ENCODE measurements at regions not wholly inside any gene's neighbourhood (a gene's known extent, or its start where the extent isn't known, plus 50 kb on each side); places are given as distances from the start of the nearest gene placed in this dataset.
"Not testable (repeated sequence)": the region's sequence is repeated elsewhere in the genome, so short reads cannot be mapped to it uniquely, and the experiment has no call there.

DNA sequence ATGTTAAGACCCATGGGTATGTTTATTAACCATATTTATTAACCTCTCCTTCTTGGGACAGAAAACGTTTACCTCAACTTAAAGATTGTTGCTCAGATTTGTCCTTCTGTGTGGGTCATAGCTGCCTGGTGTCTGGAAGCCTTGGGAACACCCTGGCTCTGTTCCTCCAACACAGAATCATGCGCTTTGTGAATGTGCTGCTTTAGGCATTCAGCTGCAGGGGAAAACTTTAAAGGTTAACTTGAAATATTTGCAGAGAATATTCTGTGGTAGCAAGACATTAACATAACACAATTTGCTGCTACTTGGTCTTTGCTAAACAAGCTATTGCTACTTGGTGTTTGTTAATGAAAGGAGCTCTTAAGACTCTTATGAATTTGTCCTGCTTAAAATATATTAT, 50.5 kb upstream of the THOC3 start:
- not testable (repeated sequence) for DNase-seq (ENCODE audit: low read depth in 2 of 2)

DNA sequence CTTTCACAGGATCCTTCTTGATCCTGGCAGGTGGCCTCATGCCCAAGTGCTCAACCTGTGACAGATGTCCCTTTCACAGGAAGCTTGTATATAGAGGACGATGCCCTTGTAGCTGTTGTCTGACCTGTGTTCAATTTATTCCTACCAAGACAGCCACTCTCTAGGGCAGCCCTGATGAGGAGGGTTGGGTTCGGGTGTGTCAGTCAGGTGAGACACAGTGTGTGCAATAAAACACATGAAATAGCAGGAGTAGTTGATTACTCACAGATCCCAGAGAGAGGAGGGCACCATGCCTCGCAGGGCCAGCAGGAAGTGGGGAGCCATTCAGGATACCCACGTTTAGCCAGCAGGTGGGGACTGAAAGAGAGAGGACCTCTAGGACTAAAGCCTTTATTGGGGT, 52.7 kb upstream of the THOC3 start:
- not testable (repeated sequence) for DNase-seq (ENCODE audit: low read depth in 2 of 2)

DNA sequence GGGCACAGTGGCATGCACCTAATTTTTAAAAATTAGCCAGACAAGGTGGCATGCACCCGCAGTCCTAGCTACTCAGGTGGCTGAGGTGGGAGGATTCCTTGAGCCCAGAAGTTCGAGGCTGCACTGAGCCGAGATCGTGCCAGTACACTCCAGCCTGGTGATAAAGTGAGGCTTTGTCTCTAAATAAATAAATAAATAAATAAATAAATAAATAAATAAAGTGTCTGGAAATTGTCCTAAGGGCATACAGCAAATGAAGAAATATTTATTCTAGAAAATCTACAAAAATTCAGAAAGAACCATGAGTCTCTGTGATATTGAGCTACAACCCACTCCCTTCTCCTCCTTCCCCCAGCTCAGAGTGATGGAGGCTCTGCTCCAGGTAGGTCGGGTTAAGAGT, 55.4 kb upstream of the THOC3 start:
- DNase-seq (ENCODE audit: low read depth in 2 of 2): not testable (repeated sequence)

DNA sequence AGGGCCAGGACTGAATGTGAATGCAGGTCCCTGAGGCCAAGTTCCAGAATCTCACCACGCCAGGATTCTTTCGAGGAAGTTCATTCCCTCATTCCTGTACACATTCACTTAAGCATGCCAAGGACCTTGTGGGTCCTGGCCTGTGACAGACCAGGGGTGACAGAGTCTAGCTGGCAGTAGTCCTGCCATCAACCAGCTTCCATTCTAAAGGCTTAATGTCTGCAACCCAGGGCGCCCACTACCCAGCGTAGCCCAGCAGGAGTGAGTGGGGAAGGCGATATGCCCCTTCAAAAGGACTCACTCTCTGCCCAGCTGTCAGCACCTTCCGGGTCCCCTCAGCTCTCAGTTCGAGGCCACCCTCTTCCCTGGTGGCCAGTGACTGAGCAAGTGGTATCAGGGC, 61.3 kb upstream of the THOC3 start:
- DNase-seq (ENCODE audit: low read depth in 2 of 2): not testable (repeated sequence)

DNA sequence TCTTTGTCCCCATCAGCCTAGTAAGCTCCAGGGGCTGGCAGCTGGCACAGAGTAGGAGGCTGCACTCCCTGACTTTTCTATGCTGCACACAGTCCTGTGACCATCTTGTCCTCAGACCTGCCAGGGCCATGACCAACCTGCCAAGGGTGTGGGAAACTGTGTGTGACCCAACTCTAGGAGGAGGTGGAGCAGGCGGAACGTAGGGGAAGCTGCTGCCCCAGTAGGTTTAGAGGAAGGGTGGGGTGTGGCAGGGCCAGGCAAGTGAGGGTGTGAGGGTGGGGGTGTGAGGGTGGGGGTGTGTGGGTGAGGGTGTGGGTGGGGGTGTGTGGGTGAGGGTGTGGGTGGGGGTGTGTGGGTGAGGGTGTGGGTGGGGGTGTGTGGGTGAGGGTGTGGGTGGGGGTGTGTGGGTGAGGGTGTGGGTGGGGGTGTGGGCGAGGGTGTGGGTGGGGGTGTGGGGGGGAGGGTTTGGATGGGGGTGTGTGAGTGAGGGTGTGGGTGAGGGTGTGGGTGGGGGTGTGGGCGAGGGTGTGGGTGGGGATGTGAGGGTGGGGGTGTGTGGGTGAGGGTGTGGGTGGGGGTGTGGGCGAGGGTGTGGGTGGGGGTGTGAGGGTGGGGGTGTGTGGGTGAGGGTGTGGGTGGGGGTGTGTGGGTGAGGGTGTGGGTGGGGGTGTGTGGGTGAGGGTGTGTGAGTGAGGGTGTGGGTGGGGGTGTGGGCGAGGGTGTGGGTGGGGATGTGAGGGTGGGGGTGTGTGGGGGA, 62.4 kb upstream of the THOC3 start:
- not testable (repeated sequence) for DNase-seq (ENCODE audit: low read depth in 2 of 2)

DNA sequence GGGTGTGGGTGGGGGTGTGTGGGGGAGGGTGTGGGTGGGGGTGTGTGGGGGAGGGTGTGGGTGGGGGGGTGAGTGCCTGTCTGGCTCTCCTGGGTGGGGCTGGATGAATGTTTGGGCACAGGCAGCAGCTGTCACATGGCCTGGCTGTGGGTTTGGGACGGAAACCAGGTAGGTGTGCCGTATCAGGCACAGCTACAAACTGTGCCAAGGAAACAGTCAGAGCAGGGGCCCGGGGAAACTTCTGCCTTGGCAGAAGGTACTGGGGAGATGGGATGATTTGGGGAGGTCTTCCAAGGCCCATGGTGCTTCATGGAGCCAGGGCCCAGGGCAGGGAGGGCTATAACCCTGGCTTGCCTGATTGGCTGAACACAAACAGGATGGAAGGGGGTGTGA, 63.0 kb upstream of the THOC3 start:
- DNase-seq (ENCODE audit: low read depth in 2 of 2): not testable (repeated sequence)

DNA sequence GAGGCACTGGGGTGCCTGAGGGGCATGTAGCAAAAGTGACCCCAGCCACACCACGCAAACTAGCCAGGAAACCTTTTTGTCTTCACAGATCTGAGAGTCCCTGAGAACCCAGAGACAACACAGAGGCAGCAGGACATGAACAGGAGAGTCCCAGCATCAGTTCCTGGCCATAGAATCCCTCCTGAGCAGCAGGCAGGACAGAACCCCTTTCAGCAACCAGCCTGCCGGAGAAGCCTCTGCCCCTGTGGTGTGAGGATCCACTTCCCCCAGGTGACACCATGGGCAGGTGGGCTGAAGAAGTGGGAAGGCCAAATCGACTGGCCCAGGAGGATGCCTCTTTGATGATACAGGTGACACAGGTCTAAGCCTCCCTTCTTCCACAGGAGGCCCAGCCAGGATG, 65.1 kb upstream of the THOC3 start:
- not testable (repeated sequence) for DNase-seq (ENCODE audit: low read depth in 2 of 2)

DNA sequence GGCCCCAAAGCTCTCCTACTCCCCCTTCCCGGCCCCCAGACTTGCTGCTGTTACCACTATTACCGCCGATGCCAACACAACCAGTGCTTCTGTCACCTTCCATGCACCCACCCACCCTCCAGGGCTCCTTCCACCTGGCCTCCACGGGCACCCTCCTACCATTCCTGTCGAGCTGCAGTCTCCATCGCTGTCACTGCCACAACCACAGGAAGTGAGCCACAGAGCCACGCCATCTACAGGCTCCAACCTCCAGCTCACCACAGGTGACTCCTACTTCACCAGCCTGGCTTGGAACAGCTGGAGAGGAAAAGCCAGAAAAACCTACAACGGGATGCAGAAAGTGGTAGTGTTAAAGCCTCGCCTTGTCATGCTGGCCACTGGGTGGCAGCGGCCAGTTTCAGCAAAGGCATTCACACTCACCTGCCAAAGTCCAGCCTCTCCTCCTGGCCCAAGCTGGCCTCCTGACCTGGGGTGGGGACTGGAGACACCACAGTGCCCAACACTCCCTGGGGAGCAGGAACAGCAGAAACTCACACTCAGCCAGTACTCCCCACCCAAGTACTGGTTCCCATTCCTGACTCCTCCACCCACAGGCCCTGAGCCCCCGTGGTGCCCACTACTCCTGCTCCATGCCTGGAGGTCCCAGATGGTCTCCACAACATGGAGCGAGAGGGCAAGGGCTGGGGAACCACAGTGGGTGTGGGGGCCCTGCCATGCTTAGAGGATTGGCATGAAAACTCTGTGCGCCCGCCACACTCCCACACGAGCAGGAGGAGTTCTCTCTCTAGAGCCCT, 66.5 kb upstream of the THOC3 start:
- DNase-seq (ENCODE audit: low read depth in 2 of 2): not testable (repeated sequence)

DNA sequence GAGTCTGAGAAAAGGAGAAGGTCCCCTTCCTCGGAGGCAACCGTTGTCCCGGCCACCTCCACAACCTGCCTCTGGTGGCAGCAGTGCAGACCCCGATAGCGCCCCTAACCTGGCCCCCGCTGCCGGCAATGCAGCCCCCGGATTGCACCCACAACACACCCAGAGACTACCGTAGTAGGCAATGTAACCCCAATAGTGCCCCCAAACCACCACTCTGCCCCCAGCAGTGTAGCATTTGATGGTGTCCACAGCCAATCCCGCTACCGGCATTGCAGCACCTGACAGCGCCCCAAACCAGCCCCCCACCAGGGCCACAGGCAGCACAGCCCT, 67.1 kb upstream of the THOC3 start:
- DNase-seq (ENCODE audit: low read depth in 2 of 2): not testable (repeated sequence)

DNA sequence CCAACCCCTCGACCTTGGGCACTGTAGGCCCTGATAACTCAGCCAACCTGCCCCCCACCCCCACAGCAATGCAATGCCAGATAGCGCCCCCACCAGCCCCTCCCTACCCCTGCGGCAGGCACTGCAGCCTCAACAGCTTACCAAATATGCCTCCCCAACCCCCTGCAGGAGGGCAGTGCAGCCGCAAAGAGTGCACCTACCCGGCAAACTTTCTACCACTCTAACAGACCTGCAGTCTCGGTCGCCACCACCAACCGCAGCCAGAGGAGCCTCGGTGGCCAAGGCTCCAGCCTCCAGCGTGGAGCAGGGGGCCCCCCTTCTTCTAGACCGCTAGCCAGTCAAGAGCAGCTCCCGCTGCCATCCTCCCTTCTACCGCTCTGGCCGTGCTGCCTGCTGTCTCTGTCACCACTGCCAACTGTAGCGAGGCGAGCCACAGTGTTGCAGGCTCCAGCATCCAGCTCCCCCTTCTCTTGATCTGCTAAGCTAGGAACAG, 67.7 kb upstream of the THOC3 start:
- DNase-seq (ENCODE audit: low read depth in 2 of 2): not testable (repeated sequence)

DNA sequence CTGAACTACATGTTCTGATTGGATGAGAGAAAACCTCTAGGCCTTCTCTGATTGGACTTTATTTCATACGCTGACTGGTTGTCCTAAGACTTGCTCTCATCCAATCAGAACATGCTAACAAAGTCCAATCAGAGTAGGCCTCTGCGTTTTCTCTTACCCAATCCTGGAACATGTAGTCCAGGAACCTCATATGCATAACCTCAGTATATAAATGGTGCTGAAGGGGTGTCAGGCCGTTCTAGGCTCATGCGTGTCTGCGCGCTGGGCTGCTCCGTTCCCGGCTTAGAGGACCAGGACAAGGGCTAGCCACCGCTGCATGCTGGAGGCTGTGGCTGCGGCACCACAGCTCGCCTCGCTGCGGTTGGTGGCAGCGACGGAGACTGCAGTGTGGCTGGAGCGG, 68.3 kb upstream of the THOC3 start:
- DNase-seq (ENCODE audit: low read depth in 2 of 2): not testable (repeated sequence)

DNA sequence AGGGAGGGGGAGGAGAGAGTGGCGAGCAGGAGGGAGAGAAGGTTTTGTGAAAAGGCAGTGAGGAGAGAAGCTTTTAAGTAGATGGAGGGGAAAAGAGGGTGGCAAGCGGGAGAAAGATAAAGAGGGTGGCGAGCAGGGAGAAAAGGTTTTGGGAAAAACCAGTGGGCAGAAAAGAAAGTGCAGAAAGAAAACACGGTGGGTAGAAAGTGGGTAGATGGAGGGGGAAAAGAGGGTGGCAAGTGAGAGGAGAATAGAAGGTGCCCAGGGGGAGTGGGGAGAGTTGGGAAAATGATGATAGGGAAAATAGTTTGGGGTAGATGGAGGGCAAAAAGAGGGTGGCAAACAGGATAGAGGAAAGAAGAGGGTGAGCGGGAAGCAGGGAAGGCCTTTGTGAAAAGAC, 69.1 kb upstream of the THOC3 start:
- not testable (repeated sequence) for DNase-seq (ENCODE audit: low read depth in 2 of 2)

DNA sequence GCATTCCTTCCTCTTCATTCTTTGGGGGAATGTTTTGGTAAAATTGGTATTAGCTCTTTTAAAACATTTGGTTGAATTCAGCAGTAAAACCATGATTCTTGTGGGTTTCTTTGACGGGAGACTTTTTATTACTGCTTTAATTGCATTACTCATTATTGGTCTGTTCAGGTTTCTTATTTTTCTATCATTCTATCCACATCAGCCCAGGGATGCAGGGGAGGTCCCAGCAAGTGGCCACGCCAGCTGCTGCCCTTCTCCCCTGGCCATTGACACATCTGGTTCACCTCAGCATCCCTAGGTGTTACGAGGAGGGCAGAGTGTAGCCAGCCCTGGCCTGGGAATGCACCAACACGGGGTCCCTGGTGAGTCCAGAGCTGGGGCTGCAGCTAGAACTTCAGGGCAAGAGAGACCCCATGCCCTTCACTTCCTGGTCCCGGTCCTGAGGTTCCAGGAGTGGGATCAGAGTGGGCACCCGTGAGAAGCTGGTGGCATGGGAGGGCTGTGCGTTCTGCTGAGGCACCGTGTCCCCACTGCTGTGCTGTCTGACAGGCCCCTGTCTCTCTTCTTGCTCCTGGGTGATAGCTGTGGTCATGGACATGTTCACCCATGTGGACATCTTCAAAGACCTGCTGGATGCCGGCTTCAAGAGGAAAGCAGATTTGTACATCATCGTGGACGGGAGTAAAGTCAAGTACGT, 72.1 kb upstream of the THOC3 start:
- not testable (repeated sequence) for DNase-seq (ENCODE audit: low read depth in 2 of 2)

DNA sequence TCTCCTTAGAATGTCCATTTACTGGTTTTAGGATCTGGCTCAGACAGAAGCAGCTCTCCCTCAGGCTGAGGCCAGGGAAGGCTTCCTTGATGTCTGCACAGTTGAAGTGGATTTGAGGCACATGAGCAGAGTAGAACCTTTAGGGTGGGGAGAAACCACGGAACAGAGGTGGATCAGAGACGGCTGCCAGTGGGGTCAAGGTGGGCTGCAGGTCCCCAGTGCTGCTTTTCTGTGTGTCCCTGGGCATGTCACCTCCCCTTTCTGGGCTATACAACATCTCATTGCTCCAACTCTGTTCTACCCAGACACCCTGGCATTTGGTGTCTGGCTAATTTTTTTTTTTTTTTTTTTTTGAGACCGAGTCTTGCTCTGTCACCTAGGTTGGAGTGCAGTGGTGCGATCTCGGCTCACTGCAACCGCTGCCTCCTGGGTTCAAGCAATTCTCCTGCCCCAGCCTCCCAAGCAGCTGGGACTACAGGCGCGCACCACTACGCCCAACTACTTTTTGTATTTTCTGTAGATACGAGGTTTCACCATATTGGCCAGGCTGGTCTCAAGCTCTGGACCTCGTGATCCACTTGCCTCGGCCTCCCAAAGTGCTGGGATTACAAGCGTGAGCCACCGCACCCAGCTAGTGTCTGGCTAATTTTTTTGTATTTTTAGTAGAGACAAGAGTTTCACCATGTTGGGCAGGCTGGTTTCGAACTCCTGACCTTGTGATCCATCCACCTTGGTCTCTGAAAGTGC, 73.3 kb upstream of the THOC3 start:
- not testable (repeated sequence) for DNase-seq (ENCODE audit: low read depth in 2 of 2)

DNA sequence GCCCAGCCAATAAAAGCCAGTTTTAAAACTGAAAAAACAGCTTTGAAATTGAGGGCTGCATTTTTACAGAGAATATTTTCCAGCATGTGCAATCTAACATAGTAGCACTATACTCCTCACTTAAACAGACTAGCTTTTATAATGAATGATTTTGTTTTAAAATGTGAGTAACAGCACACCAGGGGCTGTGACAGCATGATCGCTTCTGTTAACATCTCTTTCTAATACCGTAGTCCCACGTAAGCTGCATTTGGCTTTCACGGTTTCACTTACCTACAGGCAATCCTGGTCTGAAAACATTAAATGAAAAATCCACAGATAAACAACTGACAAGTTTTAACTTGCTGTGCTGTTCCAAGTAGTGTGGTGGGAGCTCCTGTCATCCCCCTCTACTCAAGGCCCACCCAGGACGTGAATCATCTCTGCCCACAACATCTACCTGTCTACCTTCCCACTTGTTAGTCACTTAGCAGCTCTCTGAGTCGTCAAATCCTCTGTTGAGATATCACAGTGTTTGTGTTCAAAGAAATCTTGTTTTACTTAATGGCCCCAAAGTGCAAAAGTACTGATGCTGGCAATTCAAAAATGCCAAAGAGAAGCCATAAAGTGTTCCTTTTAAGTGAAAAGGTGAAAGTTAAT, 74.0 kb upstream of the THOC3 start:
- peak in 1 of 2 donors; percentile 35 for DNase-seq (ENCODE audit: low read depth in 2 of 2)

DNA sequence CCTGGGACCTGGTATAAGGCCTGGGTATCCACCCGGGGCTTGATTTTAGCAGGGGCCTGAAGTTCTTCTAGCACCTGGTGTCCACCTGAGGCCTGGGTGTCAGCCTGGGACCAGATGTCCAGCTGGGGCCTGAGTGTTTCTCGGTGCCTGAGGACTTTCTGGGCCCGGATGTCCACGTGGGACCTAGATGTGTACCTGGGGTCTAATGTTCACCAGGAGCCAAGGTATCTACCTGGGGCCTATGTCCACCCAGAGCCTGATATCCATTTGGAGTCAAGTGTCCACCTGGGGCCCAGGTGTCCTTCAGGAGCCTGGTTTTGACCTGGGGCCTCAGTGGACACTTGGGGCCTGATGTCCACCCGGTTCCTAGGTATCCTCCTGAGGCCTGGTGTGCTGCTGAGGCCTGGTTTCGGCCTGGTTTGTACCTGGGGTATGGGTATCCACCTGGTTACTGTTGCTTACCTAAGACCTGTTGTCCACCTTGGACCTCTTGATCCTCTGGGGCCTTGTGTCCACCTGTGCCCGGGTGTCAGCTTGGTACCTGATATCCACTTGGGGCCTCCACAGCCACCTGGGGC, 75.2 kb upstream of the THOC3 start:
- not testable (repeated sequence) for DNase-seq (ENCODE audit: low read depth in 2 of 2)

DNA sequence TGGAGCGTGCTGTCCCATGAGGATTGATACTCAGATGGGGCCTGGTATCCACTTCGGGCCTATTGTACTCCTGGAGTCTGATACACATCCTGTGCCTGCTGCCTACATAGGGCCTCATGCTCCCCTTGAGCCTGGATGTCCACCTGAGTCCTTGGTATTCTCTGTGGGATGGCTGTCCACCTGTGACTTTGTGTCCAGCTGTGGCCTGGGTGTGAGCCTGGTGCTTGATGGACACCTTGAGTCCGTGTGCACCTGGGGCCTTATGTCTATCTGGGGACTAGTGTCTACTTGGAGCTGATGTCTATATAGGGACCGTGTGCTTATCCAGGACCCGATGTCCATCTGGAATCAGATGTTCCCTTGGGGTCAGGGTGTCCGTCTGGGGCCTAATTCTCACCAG, 75.9 kb upstream of the THOC3 start:
- not testable (repeated sequence) for DNase-seq (ENCODE audit: low read depth in 2 of 2)

DNA sequence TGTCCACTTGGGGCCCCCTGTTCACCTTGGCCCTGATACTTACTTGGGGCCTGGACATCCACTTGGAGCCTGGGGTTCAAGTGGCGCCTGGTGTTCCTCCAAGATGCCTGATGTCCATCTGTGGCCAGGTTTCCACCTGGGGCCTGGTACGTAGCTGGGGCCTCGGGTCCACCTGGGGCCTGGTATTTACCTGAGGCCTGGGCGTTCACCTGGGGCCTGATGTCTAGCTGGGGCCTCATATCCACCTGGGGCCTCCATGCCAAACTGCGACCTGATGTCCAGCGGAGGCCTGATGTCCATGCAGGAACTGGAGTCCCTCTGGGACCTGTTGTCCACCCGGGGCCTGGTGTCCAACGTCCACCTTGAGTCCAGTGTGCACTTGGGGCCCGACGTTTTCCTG, 76.3 kb upstream of the THOC3 start:
- not testable (repeated sequence) for DNase-seq (ENCODE audit: low read depth in 2 of 2)

DNA sequence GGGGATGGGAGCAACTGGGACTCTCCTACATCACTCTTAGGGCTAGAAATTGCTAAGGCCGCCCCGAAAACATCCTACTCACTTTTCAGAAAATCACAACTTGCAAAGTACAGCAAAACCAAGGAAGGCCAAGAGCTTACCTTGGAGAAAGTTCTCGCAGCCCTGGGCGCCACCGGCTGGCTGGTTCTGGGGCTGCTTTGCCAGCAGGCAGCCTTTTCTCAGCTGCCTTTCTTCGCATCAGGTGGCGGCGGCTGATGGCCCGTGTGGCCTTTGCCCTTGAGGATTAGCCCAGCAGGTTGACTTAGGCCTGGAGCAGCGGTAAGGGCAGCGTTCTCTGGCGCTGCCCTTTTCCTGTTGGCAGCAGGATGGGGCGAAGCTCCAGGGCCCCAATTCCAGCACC, 77.3 kb upstream of the THOC3 start:
- not testable (repeated sequence) for DNase-seq (ENCODE audit: low read depth in 2 of 2)

DNA sequence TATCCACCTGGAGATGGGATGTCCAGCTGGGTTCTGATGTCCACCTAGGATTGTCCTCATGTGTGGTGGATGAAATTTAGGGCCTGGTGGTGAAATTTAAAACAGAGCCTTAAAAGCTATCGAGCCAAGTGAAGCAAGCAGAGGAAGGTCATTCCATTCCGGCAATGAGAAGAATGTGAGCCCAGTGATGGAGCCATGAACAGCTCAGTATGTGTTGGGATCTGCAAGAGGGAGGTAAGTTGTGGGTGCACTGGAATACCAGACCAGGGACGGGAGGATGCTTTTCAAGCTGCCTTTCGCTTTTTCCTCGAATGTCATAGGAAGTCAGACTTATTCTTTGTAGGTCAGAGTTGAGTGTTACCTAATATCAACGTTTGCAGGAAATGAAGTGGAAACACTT, 80.6 kb upstream of the THOC3 start:
- not testable (repeated sequence) for DNase-seq (ENCODE audit: low read depth in 2 of 2)

Measured in stimulated activated CD4-positive, alpha-beta T cell treated with anti-CD3 and anti-CD28 coated beads, Interleukin-1b, Interleukin-23, amount 100 ng/mL, for 4 hours (primary cell).